HG03439 (cell line): ENCODE measurements at regions not wholly inside any gene's neighbourhood (a gene's known extent, or its start where the extent isn't known, plus 50 kb on each side); places are given as distances from the start of the nearest gene placed in this dataset.
"Not testable (repeated sequence)": the region's sequence is repeated elsewhere in the genome, so short reads cannot be mapped to it uniquely, and the experiment has no call there.

Source experiments
- ATAC-seq: cut with Tn5 transposase; IDR thresholded peaks from one replicate; pipeline ENCODE4 v1.9.1; 2021; ENCODE audit warnings: mild to moderate bottlenecking, moderate library complexity; ENCODE audit not compliant: unreplicated experiment

DNA sequence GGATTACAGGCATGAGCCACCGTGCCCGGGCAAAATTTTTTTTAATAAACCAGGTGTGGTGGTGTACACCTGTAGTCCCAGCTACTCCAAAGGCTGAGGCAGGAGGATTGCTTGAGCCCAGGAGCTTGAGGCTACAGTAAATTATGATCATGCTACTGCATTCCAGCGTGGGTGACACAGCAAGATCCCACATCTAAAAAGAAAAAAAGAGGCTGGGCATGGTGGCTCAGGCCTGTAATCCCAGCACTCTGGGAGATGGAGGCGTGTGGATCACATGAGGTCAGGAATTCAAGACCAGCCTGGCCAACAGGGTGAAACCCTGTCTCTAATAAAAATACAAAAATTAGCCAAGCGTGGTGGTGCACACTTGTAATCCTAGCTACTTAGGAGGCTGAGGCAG lies 125.6 kb downstream of the ZNF281 start:
- not testable (repeated sequence) for ATAC-seq

- no peak for ATAC-seq
Observed at GRCh38 chr1:200282497-200283122, 127.2 kb downstream of the ZNF281 start.

DNA sequence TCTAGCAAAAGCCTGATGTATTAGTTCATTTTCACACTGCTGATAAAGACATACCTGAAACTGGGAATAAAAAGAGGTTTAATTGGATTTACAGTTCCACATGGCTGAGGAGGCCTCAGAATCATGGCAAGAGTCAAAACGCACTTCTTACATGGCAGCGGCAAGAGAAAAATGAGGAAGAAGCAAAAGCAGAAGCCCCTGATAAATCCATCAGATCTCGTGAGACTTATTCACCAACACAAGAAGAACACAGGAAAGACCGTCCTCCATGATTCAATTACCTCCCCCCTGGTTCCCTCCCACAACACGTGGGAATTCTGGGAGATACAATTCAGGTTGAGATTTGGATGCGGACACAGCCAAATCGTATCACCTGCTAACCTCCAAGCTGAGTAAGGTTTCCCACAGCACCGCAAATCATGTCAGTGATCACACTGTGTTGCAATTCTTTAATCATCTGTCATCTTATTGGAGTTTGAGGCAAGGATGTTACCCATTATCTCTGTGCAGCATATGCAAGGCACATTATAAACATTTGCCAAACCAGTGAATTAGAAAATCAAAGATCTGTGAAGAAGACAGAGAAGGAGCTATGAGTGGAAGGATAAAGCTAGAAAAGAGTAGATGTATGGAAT lies 128.5 kb downstream of the ZNF281 start:
- no peak for ATAC-seq

DNA sequence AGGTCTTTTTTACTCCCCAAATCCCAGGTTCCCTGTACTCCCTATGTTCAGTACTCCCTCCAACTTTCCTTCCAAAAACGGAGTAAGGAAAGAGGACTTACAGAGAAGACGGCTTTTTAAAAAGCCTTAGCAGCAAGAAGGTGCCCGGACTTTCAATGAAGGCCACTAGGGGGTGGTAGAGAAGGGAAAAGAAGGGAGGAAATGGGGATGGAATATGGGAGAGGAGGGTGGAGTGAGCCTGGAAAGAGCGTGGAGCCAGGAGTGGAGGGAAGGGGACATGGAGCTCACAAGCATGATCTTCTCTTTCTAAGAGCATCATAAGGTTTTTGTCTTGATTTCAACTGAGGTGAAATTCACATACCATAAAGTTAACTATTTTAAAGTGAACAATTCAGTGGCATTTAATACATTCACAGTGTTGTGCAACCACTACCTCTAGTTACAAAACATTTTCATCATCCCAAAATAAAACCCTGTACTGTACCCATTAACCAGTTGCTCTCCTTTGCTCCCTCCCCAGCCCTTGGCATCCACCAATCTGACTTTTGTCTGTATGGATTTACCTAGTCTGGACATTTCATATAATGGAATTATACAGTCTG lies 129.9 kb downstream of the ZNF281 start:
- ATAC-seq, result no peak

GRCh38 chr1:200275816-200276453 lies 133.9 kb downstream of the ZNF281 start:
- ATAC-seq, result no peak

DNA sequence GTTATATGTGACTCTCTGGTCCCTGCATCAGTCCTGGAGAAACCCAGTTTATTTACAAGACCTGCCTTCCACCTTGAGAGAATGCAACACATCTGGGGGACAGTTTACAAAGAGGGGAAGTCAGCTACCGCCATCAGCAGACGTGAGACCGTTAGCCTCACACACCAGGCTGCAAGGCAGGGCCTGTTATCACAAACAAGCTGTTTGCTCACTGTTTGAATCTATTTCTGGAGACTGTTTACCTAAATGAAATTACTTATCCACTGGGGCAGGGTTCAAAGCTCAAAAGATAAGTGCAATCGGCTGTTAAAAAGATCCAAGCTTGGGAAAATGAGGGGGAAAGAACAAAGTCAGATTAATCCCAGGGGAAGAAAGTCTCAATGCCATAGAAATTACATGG lies 134.4 kb downstream of the ZNF281 start:
- ATAC-seq, result no peak

- ATAC-seq, result no peak
Observed at GRCh38 chr1:200274116-200274515, 135.7 kb downstream of the ZNF281 start.

DNA sequence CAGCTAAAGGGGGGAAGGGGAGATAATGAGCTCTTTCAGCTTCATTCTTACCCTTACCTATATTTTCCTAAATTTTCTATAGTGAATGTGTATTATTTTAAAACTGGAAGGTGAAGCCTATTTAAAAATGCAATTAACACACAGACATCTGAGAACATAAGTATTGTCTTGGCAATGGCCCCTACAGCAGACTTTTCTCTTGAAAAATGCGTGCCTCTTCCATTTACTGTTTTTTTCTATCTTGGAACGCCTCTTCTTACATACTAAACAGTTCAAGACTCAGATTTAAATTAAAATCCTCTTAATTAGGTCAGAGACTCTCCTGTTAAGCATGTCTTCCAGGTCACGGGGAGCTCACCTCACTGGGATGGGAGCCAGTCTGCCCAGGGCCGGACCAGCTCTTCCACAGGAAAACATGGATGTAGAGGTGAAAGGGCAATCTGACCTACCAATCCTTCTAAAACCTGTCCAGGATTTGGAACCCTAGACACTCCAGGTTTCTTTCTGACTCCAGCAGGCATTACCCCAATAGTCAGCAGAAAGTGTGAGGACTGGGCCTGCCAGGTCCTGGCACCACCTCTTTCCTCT lies 137.3 kb downstream of the ZNF281 start:
- ATAC-seq, result no peak

DNA sequence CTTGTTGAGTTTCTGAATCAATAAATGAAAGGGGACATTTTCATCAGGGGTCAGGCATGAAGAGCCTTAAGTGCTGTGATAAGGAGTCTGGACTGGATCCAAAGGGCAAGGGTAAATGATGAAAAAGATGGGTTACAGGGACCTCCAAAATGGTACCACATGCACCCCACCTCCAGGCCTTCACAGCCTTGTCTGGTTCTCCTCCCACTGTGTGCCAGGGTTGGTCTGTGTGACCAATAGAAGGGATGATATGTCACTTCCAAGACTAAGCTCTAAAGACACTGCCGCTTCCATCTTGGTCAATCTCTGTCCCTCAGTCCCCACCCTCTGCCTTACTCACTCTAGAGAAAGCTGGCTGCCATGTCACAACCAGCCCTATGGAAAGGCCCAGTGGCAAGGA lies 140.6 kb downstream of the ZNF281 start:
- no peak for ATAC-seq

DNA sequence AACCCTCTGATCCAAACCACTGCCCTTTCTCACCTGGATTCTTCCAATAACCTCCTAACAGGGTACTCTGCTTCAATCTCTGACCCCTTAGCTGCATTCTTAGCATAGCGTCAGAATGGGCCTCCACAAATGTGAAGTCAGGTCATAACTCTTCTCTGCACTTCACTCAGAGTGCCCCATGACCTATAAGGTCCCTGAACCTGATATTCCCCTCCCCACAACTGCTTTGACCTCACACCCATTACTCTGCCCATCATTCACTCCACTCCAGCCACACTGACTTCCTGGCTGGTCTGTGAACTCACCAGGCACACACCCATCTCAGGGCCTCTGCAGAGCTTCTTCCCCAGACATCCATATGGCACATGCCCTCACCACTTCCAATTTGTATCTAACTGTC lies 141.9 kb downstream of the ZNF281 start:
- ATAC-seq, result no peak

DNA sequence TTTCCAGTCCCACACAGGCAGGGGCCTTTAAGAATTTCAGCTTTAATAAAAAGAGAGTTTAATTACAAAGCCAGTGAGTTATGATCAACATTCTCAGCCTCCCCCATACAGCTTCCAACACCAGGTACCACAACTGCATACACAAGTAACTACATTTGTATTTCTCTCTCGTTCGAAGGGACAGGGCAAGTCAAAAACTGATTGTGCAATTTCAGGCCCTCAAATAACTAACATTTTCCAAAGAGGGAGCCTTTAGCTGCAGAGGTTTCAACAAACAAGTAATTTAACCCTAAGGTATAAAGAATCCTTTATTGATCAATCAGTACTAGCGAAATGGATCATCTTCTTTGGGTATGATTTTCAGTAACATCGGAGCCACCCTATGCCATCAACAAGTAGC lies 142.4 kb downstream of the ZNF281 start:
- no peak for ATAC-seq

DNA sequence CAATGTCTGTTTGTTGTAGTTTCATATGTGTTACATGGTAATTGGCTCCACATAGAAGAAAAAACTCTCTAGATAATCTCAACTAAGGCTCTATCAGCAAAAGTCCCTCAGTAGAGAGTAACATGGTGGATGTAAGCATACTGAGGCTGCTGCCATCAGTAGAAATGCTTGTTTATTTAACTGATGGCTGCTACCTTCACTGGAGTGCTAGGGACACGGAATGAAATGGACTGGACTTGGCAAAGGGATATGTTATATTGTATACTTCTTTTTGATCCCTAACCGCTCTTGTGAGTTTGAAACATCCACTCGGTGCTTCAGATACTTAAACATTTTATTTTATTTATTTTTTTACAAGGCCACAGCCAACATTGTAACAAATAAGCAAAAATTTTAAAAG lies 143.0 kb downstream of the ZNF281 start:
- ATAC-seq, result no peak

GRCh38 chr1:200265881-200266280 lies 144.0 kb downstream of the ZNF281 start:
- ATAC-seq, result no peak

DNA sequence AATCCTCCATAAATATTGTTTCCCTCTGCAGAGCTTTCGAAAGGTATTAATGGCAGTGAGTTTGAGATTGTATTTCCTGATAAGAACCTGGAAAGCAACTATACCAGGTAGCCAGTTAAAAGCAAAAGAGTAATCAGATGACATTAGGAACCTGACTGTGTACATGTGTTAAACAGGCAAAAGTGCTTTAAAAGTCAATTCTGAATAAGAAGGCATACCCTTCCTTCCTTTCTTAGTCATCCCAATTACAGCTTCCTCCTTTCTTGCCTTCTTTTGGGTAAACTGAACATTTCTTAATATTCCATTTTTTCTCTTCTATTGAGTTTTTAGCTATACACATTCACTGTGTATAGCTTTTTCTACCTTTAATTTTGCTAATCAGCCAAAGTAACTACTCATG lies 144.7 kb downstream of the ZNF281 start:
- ATAC-seq, result no peak

DNA sequence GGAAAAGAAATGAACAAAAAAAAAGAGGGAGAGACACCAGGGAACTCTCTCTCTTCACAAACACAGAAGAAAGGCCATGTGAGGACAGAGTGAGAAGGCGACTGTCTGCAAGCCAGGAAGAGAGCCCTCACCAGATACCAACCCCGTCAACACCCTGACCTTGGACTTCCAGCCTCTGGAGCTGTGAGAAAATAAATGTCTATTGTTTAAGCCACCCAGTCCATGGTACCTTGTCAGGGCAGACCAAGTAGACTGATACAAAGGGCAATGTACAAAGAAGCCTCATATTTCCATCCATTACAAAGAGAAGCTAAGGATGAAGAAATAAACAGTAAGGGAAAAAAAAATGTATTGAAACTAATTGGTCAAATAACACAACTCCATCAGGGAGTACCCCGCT lies 146.6 kb downstream of the ZNF281 start:
- ATAC-seq, result no peak

DNA sequence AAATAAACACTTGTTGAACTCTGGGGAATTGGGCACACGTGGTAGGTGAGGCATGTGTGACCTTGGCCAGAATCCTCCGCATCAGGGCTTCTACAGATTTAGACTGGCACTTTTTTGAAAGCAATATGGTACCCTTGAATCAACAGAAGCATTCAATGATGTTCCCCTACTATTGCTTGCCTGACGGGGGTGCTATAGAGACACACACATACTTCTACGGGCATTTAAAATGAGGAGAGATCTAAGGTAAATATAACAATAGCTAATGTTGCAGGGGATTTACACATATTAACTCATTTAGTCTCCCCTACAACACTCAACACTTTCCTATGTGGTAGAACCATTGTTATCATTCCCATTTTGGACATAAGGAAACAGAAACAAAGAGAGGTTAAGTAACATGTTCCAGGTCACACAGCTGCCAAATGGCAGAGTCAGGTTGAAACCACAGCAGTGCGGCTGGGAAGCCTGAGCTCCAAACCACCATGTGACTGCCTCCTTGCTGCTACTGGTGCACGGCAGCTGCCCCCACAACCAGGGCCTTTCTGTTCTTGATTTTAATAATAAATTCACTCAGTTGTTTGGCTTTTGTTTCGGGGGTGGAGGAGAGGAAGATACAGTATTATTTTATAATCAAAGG lies 147.4 kb downstream of the ZNF281 start:
- ATAC-seq, result peak; percentile 70

DNA sequence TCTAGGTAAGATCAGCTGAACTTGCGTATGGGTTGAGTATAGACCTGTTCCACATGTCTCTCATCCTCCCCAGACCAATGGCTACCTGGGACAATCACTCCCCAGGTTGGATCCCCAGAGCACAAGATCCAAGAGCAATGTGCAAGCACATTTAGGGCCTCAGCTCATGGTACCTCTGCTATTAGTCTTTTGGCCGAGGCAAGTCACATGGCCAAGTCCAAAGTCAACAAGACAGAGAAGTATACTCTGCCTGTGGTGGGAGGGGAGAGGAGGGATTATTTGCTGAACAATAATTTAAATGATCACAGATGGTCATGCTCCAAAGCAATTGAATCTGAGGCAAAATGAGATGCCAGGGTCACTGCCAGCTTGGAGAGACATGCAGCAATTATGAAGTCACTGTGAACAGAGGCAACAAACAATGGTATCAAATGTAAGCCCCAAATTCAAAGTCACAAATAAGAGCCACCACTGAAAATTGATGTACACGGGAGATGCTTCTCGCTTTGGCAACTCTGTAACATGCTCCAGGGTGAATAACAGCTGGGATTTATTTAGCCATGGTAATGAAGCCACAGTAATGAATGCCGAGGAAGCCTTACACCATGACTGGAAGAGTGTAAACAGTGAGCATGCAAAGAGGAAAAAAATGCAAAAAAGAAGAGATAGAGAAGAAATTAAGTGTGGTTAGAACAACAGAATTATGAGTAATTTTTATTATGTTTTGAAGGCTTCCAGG lies 149.1 kb downstream of the ZNF281 start:
- ATAC-seq, result no peak

DNA sequence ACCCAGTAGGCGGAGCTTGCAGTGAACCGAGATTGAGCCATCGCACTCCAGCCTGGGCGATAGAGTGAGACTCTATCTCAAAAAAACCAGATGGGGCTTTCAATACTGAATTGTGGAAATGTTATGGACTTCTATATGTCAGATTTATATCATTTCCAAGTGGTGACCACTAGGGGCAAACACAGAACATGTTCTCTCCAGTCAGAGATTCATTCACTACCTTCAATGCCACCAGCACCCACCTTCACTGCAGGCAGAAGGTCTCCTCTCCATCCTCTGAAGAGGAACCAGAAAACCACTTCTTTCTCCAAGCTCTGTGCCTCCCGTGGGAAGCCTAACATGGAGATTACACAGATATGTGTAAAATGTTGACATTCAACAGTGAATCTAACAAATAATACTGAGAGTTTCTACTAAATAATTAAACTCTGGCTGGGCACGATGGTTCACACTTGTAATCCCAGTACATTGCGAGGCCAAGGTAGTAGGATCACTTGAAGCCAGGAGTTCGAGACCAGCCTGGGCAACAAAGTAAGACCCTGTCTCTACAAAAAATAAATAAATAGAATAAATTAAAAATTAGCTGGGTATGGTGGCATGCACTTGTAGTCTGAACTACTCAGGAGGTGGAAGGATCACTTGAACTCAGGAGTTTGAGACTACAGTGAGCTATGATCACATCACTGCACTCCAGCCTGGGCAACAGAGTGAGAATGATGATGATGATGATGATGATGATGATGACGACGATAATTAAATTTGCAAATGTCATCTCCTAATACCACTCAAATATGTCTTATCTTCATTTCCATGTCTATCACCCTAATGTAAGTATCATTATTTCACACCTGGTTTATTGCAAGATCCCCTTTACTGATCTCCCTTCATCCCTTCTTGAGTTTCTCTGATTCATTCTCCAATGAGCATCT lies 151.1 kb downstream of the ZNF281 start:
- no peak for ATAC-seq

- no peak for ATAC-seq
Observed at GRCh38 chr1:200257235-200257634, 152.6 kb downstream of the ZNF281 start.
